Left ventricle myocardium inferior (tissue), 1 donor: ENCODE measurements at regions not wholly inside any gene's neighbourhood (a gene's known extent, or its start where the extent isn't known, plus 50 kb on each side); places are given as distances from the start of the nearest gene placed in this dataset.

Experiments used
- DNase-seq: peaks from one replicate; pipeline ENCODE4 v3.0.0-alpha.2; 2020
- H3K27ac ChIP-seq: fragments of 200-600 bp; replicated peaks from 2 replicates; pipeline ENCODE4 v1.8.0; 2021
- H3K27me3 ChIP-seq: fragments of 200-600 bp; 2 replicates; pipeline ENCODE4 v1.8.0; 2021; ENCODE audit warnings: low read depth
- H3K36me3 ChIP-seq: fragments of 200-600 bp; 2 replicates; pipeline ENCODE4 v1.8.0; 2021
- H3K4me1 ChIP-seq: fragments of 200-600 bp; 2 replicates; pipeline ENCODE4 v1.8.0; 2021
- H3K4me3 ChIP-seq: fragments of 200-600 bp; 2 replicates; pipeline ENCODE4 v1.8.0; 2021; ENCODE audit warnings: mild to moderate bottlenecking, moderate library complexity
- H3K9me3 ChIP-seq: fragments of 200-600 bp; replicated peaks from 2 replicates; pipeline ENCODE4 v1.8.0; 2021
- intact Hi-C: fragments of 100-400 bp; cut with micrococcal nuclease; formaldehyde crosslinking; loops from one replicate; pipeline ENCODE4 v1.11.0; 2022
- TF ChIP-seq, protein P1 (sequence below): fragments of 200-600 bp; IDR thresholded peaks from 2 replicates; pipeline ENCODE4 v1.8.0; 2021; ENCODE audit warnings: antibody characterized with exemption, mild to moderate bottlenecking, borderline replicate concordance
- donor health status: DM: no; HTN: yes; CAD: no; lungs with severe emphysema.

DNA sequence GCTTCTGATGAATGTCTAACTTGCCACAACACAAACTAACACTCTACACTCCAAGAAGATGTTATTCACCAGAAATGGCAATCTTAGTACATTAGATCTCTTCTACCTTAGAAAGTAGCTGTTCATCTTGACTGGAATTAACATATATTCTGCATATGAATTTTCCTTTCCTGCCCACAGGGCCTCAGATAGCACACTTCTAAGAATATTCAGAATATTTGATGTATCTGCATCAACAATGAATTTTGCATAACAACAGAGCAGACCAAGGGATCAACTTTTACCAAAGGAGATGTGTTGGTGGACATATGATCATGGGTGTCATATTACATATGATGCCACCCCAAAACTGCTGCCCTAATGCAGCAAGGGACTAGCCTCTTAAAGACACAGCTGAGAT, 960.8 kb upstream of the GHITM start:
- TF ChIP-seq, protein P1, sequence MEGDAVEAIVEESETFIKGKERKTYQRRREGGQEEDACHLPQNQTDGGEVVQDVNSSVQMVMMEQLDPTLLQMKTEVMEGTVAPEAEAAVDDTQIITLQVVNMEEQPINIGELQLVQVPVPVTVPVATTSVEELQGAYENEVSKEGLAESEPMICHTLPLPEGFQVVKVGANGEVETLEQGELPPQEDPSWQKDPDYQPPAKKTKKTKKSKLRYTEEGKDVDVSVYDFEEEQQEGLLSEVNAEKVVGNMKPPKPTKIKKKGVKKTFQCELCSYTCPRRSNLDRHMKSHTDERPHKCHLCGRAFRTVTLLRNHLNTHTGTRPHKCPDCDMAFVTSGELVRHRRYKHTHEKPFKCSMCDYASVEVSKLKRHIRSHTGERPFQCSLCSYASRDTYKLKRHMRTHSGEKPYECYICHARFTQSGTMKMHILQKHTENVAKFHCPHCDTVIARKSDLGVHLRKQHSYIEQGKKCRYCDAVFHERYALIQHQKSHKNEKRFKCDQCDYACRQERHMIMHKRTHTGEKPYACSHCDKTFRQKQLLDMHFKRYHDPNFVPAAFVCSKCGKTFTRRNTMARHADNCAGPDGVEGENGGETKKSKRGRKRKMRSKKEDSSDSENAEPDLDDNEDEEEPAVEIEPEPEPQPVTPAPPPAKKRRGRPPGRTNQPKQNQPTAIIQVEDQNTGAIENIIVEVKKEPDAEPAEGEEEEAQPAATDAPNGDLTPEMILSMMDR: no peak
- Histone ChIP-seq H3K4me1 (no peaks in the 10 kb centered on the region), H3K27ac (no peak overlapping the region), H3K9me3 (peaks cover 6% of the 10 kb centered on the region), H3K27me3 (no peaks in the 10 kb centered on the region), H3K4me3 (no peak overlapping the region), H3K36me3 (no peaks in the 10 kb centered on the region)
- intact Hi-C loops: no loop called here
- no peak for DNase-seq

DNA sequence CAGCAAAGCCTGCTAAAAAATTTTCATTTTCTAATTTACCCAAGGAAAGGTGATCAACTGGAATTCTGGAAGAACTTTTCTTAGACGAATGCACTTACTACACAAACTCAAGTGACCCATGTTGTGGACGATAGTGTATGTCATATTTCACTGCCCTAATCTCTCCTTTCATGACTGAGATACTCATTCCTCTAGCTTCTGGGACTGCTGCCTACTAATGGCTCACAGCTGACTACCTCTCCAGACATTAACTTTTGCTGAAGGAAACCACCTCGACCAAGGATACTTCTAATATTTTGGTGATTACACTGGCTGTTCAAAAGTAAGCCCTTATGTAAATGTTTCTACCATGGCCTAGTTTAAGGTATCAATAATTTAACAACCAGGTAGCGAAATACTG, 959.9 kb upstream of the GHITM start:
- no peak overlapping the region for H3K4me3 ChIP-seq

DNA sequence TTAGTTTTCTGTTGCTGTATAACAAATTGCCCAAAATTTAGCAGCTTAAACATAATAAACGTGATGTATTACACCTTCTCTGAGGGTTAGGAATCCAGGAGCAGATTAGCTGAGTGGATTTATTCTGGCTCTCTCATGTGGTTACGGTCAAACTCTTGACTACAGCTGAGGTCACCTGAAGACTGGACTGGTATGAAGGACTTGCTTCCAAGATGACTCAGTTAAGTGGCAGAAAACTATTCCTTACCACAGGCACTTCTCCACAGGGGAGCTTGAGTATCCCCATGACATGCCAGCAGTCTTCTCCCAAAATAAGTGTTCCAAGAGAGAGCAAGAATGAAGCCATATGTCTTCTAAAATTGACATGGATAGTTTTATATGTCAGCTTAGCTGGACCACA, 957.2 kb upstream of the GHITM start:
- no peak overlapping the region for H3K4me3 ChIP-seq
- H3K36me3 ChIP-seq: no peaks in the 10 kb centered on the region
- TF ChIP-seq, protein P1: no peak
- H3K27me3 ChIP-seq: no peaks in the 10 kb centered on the region
- intact Hi-C loops: no loop called here
- no peaks in the 10 kb centered on the region for H3K9me3 ChIP-seq
- H3K27ac ChIP-seq: no peak overlapping the region
- no peaks in the 10 kb centered on the region for H3K4me1 ChIP-seq
- DNase-seq: no peak

More for the DNA sequence above, 959.9 kb upstream of the GHITM start:
- no peaks in the 10 kb centered on the region for H3K36me3 ChIP-seq
- no peak overlapping the region for H3K27ac ChIP-seq
- TF ChIP-seq, protein P1: no peak
- DNase-seq: no peak
- no peaks in the 10 kb centered on the region for H3K27me3 ChIP-seq
- no peaks in the 10 kb centered on the region for H3K4me1 ChIP-seq
- intact Hi-C loops: no loop called here
- no peaks in the 10 kb centered on the region for H3K9me3 ChIP-seq

DNA sequence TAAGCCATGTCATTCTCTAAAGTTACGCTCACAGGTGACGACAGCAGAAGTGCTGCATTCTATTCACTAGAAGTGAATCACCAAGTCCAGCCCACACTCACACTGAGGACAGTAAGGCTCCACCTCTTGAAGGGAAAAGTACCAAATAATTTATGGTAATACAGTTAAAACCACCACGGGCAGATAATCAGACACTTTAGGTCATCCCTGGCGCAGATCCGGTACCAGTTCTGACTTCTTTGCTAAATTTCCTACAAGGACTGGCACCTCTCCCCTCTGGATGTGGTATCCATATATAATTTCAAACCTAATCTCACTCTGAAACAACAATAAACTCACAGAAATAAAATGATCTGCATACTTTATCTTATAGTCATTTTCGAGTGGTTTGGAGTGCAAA, 954.7 kb upstream of the GHITM start:
- intact Hi-C loops: no loop called here
- Histone ChIP-seq H3K36me3 (no peaks in the 10 kb centered on the region), H3K9me3 (no peaks in the 10 kb centered on the region), H3K27me3 (no peaks in the 10 kb centered on the region), H3K4me1 (no peaks in the 10 kb centered on the region), H3K4me3 (no peak overlapping the region), H3K27ac (no peak overlapping the region)
- no peak for DNase-seq
- TF ChIP-seq, protein P1: no peak

DNA sequence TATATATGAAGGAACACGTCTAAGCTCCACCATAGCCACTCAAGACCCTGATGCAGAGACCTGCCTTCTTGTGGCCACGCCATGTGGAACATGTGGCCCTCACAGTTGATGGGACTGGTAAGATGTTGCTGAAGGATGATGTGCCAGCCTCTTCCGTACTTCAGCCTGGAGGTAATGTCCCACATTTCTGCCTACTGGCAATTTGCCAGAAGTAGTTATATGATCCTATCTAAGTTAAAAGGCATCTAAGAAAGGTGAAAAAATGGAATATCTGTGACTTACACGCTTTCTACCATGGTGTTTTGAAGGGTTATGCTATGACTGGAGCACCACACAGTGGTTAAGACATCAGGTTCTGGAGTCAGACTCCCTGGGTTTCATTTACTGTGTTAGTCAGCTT, 948.7 kb upstream of the GHITM start:
- H3K36me3 ChIP-seq: no peaks in the 10 kb centered on the region
- H3K9me3 ChIP-seq: no peaks in the 10 kb centered on the region
- no peaks in the 10 kb centered on the region for H3K27me3 ChIP-seq
- H3K4me1 ChIP-seq: no peaks in the 10 kb centered on the region
- no peak for DNase-seq
- TF ChIP-seq, protein P1: no peak
- intact Hi-C loops: no loop called here
- no peak overlapping the region for H3K27ac ChIP-seq
- no peak overlapping the region for H3K4me3 ChIP-seq

DNA sequence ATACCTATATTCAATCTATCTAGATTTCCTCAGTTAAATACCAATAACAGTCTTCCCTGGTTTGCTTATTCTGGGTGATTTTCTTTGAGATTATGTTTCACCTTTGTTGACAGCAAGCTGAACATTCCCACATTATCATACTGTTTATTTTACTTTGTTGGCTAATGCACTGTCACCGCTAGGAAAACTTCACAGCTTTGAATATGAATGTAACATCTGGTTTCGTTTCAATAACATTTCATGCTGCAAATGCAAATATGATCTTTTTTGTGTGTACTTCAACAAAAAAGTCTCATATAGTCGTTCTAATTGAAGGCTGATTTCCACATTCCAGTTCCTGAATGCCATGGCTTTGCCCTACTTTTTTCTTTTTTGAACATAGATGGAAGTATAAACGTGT, 946.3 kb upstream of the GHITM start:
- H3K9me3 ChIP-seq: peaks cover 10% of the 10 kb centered on the region
- intact Hi-C loops: no loop called here
- no peak for DNase-seq

More for the DNA sequence above, 946.3 kb upstream of the GHITM start:
- Histone ChIP-seq H3K4me3 (no peak overlapping the region), H3K4me1 (no peaks in the 10 kb centered on the region), H3K27ac (no peak overlapping the region), H3K27me3 (no peaks in the 10 kb centered on the region), H3K36me3 (no peaks in the 10 kb centered on the region)
- TF ChIP-seq, protein P1: no peak
